HL-60 (cell line): ENCODE measurements at regions not wholly inside any gene's neighbourhood (a gene's known extent, or its start where the extent isn't known, plus 50 kb on each side); places are given as distances from the start of the nearest gene placed in this dataset.
A peak's percentile ranks its signal among the peaks of the same experiment; 100 is the strongest.

Experiments
- DNase-seq, 2 experiments: peaks; one replicate each; pipeline ENCODE4 v3.0.0-alpha.2; 2010 to 2020; ENCODE audit warnings: low read depth in 1 of 2, low spot score in 1 of 2
- H3K27ac ChIP-seq: fragments of 250-450 bp; sonication (Bioruptor Pico); replicated peaks from 2 replicates; pipeline ENCODE4 v1.5.1; 2020; ENCODE audit warnings: mild to moderate bottlenecking, moderate library complexity
- H3K27me3 ChIP-seq: fragments of 250-450 bp; sonication (Bioruptor Pico); 2 replicates; pipeline ENCODE4 v1.5.1; 2021; ENCODE audit warnings: mild to moderate bottlenecking, moderate library complexity; ENCODE audit not compliant: insufficient read depth, poor library complexity, severe bottlenecking
- H3K4me3 ChIP-seq: replicated peaks from 2 replicates; pipeline ENCODE4 v1.5.1; 2011; ENCODE audit warnings: mild to moderate bottlenecking, control low read depth, low read length; ENCODE audit not compliant: insufficient read depth
- GABPA ChIP-seq: IDR thresholded peaks from 2 replicates; pipeline ENCODE4 v1.6.1; 2012; ENCODE audit warnings: low read depth
- POLR2AphosphoS5 ChIP-seq: IDR thresholded peaks from 2 replicates; pipeline ENCODE4 v1.6.1; 2012; ENCODE audit warnings: low read depth
- SPI1 ChIP-seq: IDR thresholded peaks from 2 replicates; pipeline ENCODE4 v1.6.1; 2012; ENCODE audit warnings: low read depth, mild to moderate bottlenecking, borderline replicate concordance
- TF ChIP-seq, protein P1 (sequence below): IDR thresholded peaks from 2 replicates; pipeline ENCODE4 v1.6.1; 2012; ENCODE audit warnings: low read depth; ENCODE audit not compliant: insufficient replicate concordance
- TF ChIP-seq, protein P2 (sequence below): IDR thresholded peaks from one replicate; pipeline ENCODE4 v1.5.1; 2011; ENCODE audit warnings: low read length, control low read depth, inconsistent platforms; ENCODE audit not compliant: insufficient read depth

DNA sequence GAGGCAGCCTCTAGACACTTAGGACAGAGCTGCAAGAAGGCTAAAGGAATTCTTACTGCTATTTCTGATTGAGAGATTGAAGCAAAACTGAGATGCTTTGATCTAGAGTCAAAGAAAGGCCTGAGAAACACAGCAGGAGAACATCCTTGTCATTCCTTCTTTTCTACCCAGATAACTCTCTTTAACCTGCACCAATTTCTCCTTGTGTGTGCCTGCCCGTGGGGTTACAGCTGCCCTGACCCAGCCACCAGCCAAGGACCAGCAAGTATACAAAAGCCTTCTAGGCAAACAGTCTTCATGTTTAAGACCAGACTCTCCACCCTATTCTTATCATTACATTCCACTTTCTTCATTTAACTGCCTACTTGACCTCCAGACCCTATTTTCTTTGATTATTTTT, 81.7 kb upstream of the PRB2 start:
- H3K4me3 ChIP-seq, result no peak overlapping the region
- no peak overlapping the region for H3K27ac ChIP-seq
- TF ChIP-seq, protein P1, sequence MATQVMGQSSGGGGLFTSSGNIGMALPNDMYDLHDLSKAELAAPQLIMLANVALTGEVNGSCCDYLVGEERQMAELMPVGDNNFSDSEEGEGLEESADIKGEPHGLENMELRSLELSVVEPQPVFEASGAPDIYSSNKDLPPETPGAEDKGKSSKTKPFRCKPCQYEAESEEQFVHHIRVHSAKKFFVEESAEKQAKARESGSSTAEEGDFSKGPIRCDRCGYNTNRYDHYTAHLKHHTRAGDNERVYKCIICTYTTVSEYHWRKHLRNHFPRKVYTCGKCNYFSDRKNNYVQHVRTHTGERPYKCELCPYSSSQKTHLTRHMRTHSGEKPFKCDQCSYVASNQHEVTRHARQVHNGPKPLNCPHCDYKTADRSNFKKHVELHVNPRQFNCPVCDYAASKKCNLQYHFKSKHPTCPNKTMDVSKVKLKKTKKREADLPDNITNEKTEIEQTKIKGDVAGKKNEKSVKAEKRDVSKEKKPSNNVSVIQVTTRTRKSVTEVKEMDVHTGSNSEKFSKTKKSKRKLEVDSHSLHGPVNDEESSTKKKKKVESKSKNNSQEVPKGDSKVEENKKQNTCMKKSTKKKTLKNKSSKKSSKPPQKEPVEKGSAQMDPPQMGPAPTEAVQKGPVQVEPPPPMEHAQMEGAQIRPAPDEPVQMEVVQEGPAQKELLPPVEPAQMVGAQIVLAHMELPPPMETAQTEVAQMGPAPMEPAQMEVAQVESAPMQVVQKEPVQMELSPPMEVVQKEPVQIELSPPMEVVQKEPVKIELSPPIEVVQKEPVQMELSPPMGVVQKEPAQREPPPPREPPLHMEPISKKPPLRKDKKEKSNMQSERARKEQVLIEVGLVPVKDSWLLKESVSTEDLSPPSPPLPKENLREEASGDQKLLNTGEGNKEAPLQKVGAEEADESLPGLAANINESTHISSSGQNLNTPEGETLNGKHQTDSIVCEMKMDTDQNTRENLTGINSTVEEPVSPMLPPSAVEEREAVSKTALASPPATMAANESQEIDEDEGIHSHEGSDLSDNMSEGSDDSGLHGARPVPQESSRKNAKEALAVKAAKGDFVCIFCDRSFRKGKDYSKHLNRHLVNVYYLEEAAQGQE, result no peak
- TF ChIP-seq GABPA (no peak), SPI1 (no peak), POLR2AphosphoS5 (no peak)
- TF ChIP-seq, protein P2, sequence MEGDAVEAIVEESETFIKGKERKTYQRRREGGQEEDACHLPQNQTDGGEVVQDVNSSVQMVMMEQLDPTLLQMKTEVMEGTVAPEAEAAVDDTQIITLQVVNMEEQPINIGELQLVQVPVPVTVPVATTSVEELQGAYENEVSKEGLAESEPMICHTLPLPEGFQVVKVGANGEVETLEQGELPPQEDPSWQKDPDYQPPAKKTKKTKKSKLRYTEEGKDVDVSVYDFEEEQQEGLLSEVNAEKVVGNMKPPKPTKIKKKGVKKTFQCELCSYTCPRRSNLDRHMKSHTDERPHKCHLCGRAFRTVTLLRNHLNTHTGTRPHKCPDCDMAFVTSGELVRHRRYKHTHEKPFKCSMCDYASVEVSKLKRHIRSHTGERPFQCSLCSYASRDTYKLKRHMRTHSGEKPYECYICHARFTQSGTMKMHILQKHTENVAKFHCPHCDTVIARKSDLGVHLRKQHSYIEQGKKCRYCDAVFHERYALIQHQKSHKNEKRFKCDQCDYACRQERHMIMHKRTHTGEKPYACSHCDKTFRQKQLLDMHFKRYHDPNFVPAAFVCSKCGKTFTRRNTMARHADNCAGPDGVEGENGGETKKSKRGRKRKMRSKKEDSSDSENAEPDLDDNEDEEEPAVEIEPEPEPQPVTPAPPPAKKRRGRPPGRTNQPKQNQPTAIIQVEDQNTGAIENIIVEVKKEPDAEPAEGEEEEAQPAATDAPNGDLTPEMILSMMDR, result no peak
- no peaks in the 10 kb centered on the region for H3K27me3 ChIP-seq
- DNase-seq, result no peak

DNA sequence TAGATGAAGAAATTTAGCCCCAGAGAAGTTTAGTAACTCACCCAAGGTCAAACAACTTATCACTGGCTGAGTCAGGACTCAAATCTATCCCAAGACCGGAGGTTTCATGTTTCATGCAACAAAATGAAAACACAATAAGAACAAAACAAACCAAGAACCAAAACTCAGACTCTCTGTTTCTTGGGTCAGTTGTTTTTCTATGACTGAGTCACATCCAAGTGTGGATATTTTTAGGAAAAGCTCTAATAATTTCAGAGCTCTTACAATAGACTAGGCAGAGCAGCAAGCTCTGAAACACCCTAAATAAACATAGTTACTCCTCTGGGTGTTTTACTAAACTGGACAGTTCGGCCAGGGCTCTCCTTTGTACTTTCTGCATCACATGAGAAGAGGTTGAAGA, 87.6 kb upstream of the PRB2 start:
- no peak for DNase-seq

DNA sequence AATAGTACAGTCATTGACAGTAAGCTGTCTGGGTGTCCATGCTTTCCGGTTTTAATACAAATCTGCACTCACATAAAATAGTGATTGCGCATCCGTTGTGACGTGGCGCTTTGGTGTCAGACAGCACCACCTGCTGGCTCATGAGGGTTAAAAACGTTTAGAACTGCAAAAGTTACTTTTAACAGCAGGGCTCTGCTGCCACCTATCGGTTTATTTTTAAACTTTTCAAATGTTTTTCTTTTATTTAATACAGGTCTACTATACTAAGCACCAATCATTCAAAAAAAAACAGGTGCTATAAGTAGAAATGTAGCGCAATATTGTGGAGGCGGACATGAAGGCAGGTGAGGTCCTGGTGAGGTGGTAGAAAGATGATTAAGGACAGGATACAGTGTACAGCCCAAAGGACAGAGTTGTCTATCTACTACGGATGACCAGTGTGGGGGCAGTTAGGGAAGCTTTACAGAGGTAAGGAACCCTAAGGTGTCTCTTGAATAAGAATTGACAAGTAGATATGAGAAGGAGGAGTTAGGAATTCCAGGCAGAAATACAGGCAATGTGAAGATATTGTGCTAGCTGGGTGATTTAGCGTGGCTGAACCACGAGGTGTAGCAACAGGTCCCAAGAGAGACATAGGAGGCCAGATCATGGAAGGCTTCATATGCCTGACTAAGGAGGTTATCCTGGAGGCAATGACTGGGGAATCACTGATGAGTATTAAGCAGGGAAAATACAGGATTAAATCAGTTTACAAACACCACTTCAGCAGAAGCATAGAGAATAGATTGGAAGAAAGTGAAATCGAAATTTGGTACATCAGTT, 91.5 kb upstream of the PRB2 start:
- TF ChIP-seq GABPA, result no peak
- TF ChIP-seq, protein P2, result peak; percentile 84
- H3K4me3 ChIP-seq, result no peak overlapping the region

More for the DNA sequence above, 87.6 kb upstream of the PRB2 start:
- Histone ChIP-seq H3K4me3 (no peak overlapping the region), H3K27me3 (no peaks in the 10 kb centered on the region), H3K27ac (no peak overlapping the region)
- TF ChIP-seq, protein P1, result no peak

DNA sequence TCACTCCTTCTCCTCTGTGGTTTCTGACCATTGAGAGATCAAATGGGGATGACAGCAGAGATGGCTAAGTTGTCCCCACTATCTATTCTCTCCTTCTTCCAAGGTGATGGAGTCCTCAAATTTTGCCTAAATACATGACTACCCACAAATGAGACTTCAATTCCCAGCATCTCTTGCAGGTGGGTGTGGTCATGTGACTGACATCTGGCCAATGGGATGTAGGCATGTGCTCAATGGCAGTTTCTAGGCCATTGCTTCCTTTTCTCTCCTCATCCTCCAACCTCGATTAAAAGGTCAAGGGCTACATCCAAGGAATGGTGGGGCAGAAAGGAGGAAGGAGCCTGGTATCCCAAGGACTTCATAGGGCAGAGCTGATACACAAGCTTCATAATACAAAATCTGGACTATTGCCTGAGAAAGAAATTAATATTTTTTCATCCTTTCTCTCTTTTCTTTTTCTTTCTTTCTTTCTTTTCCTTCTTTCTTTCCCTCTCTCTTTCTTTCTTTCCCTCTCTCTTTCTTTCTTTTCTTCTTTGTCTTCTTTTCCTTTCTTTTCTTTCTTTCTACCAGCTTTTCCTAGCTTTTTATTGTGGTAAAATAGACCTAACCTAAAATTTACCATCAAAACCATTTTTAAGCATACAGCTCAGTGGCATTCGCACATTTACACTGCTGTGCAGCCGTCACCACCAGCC, 100.9 kb upstream of the PRB2 start:
- no peak overlapping the region for H3K4me3 ChIP-seq
- no peak overlapping the region for H3K27ac ChIP-seq
- TF ChIP-seq, protein P2, result no peak
- TF ChIP-seq SPI1 (no peak), GABPA (no peak), POLR2AphosphoS5 (no peak)
- TF ChIP-seq, protein P1, result no peak
- no peaks in the 10 kb centered on the region for H3K27me3 ChIP-seq
- no peak for DNase-seq

More for the DNA sequence above, 91.5 kb upstream of the PRB2 start:
- no peaks in the 10 kb centered on the region for H3K27me3 ChIP-seq
- peak; percentile 57 to 79 for DNase-seq
- no peak overlapping the region for H3K27ac ChIP-seq
